Gastrocnemius medialis (tissue), 4 donors: ENCODE measurements at regions not wholly inside any gene's neighbourhood (a gene's known extent, or its start where the extent isn't known, plus 50 kb on each side); places are given as distances from the start of the nearest gene placed in this dataset.

Experiments
- CTCF ChIP-seq, 5 experiments: fragments of 450-650 bp in 3 of 5; fragments of 200-600 bp in 2 of 5; sonication (generic) in 2 of 5; IDR thresholded peaks in 4 of 5; conservative IDR thresholded peaks in 1 of 5; 1 replicate in 4 of 5; 2 replicates in 1 of 5; pipeline ENCODE4 v1.5.1; 2016 to 2019; ENCODE audit warnings: antibody characterized with exemption in 5 of 5, mild to moderate bottlenecking in 3 of 5, moderate library complexity in 3 of 5
- POLR2A ChIP-seq, 2 donors: fragments of 450-650 bp; IDR thresholded peaks; one replicate each; pipeline ENCODE4 v1.6.1; 2017; ENCODE audit warnings: antibody characterized with exemption in 2 of 2, mild to moderate bottlenecking in 2 of 2, moderate library complexity in 2 of 2

- no peak for TF ChIP-seq POLR2A (IDR thresholded peaks at IDR 0.05)
- TF ChIP-seq CTCF (IDR thresholded peaks at IDR 0.05 in 4 of 5, conservative IDR thresholded peaks at IDR 0.05 in 1 of 5): no peak
These were observed 563.4 kb upstream of the PLXNA2 start for GRCh38 chr1:208807446-208808127.
